Embryonic facial prominence (tissue), 1 donor: ENCODE measurements at regions not wholly inside any gene's neighbourhood (a gene's known extent, or its start where the extent isn't known, plus 50 kb on each side); places are given as distances from the start of the nearest gene placed in this dataset.
"Not testable (repeated sequence)": the region's sequence is repeated elsewhere in the genome, so short reads cannot be mapped to it uniquely, and the experiment has no call there.

Source experiments
- DNase-seq: peaks from one replicate; pipeline ENCODE4 v3.0.0-alpha.2; 2016; ENCODE audit errors: extremely low spot score

DNA sequence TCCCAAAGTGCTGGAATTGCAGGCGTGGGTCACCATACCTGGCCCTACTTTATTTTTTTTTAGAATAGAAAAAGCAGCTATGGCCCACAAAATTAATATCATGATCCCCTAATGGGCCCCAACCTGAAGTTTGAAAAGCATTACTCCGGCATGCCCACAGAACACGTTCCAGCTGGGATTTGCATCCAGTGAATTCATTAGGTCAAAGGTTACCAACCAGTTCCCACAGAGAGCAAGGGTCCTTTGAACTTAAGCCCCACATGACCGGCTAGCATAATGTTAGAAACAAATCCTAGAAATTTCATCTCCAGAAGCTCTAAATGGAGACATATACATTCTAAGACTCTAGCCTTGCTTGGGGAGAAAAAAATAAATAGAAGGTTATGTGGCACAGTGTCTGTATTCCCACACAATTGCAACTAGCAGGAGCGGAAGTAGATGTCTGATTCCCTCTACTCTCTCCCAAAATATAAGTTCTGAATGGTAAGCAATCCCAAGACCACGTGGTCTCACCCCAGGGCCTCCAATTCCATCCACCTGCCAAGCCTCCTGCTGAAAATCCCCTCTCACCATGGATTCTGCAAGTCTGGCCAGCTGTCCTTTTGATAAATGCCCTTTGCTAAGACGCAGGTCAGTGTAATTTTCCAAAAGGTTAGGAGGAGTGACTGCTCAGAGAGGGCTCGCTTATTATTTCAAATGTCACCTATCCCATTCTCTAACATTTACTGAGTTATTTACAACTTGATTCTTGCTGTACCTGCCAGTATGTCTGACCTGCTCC lies 395.8 kb downstream of the NPIPA8 start:
- no peak for DNase-seq

DNA sequence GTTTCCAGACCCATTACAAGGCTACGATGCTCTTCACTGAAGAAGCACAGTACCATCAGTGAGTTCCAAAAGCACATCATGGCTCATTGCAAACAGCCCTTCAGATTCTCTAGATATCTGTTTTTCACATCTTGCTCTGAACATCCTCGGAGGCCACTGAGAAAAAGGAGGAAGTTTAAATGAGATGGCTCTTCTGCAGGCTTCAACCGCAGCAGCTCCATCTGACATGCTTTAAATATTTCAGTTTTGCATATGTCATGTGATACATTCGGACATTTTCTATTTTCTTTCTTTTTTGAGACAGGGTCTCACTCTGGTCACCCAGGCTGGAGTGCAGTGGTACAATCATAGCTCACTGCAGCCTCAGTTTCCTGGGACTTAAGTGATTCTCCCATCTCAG lies 396.8 kb downstream of the NPIPA8 start:
- no peak for DNase-seq

DNA sequence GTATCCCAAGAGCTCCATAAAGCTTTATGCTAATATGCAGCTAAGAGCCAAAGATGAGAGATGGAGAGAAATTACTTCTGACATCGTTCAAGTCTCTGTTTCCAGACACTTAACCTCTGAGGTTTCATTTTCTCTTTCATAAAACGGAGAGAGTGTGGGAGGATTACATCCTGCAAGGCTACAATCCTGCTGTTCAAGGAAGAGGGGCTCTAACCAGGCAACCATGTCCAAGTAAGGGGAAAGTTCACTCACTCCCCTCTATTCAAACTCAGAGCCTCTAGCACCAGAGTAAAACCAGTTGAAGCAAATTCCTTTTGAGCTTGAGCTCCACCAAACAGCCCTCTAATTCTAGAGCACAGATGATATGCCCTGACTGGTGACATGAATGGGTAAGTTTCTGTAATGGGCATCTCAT lies 397.4 kb downstream of the NPIPA8 start:
- DNase-seq = no peak

DNA sequence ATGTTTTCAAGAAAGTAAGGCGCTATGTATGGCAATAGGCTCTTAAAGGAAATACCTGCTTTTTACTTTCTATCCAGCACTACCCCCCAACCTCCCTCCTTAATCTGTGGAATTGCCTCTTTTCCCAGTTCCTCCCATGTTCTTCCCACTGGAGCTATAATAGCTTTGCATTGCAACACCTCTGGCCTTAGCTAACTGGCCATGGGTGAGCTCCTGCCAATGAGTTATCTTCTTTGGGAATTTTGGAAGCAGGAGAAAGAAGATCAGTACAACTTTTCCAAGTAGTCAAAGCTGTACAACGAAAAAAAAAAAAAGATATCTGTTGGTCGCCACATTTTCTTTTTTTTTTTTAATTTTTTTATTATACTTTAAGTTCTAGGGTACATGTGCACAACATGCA lies 398.0 kb downstream of the NPIPA8 start:
- no peak for DNase-seq

DNA sequence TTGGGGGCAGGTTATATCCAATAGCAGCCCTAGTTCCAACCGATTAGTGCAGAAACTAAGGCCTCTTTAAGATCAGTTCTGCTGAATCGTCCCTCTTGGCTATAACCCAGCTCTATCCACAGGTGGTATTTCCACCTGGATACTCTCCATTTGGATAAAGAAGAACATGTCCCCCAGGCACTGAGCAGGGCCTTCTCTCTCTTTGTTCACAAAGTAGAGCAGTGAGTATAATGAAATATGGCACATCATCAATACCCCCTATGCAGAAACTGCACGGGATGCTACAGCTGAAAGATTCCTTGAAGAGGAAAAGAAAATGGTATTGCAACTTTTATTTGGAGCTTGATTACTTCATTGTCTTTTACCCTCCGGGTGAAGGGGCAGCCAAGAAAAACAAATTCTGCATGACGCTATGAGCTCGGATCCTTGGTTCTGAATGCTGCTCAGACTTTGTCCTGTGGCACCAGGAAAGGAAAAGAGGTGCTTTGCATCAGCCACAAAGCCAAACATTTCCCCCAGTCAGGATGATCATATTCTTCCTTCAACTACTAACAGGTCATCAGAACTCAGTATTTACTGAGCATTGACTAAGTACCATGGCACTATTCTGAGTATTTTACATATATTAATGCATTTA lies 399.7 kb downstream of the NPIPA8 start:
- DNase-seq = no peak

DNA sequence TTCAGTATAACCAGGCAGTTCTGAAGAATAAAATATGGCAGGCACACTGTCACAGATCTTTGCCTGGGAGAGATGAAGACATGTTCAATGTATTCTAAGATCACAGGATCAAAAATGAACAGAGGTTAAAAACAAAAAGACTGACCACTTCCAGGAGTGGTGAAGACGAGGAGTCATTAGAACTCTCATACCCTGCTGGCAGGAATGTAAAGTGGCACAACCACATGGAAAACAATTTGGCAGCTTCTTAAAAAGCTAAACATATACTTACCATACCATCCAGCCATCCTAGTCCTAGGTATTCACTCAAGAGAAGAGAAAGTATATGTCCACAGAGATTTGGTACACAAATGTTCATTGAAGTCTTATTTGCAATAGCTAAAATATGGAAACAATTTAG lies 406.3 kb downstream of the NPIPA8 start:
- no peak for DNase-seq

DNA sequence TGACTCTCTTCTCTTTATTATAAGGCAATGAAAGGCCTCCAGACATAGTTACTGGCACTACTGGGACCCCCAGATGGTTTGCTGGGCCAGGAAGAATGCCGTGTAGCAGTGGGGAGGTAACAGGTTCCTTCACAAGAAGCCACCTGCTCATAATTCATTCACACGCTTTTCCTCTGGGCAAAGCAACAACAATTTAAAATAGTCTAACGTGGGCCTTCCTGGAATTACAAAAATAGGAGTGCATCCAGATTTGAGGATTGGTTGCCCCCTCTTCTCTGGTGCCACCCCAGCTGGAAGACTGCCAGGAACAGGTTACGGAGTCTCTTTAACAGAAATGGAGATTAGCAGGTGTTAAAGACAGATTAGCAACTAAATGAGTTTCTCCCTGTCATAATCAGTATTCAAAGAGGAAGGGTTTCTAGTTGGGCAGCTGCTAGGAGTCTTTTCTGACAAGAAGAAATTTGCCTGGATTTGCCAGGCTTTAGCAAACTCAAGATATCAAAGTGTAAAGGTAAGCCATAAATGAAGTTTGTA lies 409.6 kb downstream of the NPIPA8 start:
- DNase-seq = no peak

DNA sequence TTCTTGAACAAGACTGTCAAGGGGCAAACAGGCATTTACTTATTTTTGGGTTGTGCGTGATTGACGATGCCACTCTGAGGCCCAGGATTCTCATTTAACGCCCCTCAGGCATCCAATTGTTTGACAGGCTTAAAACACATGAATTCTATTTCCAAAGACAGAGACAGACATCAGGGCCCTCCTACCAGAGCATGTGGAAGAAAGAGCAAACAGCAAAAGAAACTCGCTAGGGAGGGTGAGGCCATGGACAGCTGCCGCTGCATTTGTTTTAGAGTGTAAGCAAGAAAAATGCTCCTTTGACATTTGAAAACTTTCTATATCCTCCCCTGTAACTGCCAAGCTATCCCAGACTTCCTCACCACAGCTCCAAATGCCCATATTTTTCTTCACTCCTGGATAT lies 410.1 kb downstream of the NPIPA8 start:
- no peak for DNase-seq

DNA sequence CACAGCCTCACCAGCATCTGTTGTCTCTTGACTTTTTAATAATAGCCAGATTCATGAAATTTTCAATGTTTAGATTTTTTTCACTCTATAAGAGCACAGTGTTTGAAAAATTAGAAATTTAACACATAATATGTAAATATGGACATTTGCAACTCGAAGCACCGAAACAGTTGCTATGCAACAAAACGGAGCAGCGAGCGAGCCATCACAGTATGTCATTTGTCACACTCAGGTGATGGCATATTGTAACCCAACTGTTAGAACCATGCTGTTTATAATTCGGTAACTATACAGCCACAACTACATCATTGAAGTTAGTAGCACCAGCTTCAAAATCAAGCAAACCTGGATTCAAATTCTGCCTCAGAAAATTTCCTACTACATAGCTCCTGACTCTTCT lies 410.8 kb downstream of the NPIPA8 start:
- DNase-seq = no peak

DNA sequence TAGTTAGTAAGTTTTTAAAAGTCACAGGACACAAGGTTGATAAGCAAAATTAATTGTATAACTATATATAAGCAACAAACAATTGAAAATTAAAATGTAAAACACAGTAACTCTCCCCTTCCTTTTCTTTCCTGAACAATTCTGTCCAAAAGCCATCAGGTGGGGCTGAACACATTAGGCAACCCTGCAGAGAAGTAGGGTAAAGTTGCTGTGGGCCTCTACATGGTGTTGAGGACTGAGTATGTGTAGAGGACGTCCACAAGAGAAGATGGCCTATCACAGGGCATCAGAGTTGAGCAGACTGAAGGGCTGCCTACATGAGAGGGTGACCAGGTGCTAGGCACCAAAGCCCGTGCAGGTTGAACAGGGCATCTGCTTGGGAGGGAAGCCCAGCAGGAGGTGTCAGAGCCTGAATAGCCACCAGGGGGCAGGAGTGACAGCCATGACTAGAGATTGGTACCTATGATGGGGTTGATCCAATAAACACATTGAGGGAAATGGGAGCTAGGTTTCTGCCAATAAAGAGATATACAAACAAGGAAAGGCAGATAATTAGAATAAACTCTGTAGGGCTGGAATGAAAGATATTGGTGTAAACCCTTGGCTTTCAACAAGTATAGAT lies 415.1 kb downstream of the NPIPA8 start:
- DNase-seq = no peak

DNA sequence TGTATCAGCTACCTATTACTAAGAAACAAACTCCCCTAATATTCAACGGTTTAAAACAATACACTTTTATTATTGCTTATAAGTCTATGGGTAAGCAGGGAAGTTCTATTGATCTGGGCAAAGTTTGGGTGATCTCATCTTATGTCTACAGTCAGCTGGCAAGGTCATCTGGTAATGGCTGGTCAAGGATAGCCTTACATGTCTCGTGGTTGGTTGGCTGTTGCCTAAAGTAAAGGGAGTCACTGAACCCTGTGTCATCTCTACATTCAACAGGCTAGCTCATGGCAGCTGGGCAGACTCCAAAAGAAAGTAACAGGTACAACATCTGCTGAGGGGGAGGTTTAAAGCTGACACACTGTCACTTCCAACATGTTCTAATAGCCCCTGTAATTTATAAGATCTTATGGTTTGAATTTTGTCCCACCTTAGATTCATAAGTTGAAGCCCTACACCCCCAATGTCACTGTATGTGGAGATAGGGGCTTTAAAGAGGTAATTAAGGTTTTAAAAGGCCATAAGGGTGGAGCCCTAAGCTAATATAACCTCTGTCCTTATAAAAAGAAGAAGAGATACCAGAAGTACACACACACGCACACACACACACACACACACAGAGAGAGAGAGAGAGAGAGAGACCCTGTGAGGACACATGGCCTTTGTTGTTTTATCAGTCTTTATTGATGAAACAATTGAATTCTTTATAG lies 419.1 kb downstream of the NPIPA8 start:
- DNase-seq = no peak

DNA sequence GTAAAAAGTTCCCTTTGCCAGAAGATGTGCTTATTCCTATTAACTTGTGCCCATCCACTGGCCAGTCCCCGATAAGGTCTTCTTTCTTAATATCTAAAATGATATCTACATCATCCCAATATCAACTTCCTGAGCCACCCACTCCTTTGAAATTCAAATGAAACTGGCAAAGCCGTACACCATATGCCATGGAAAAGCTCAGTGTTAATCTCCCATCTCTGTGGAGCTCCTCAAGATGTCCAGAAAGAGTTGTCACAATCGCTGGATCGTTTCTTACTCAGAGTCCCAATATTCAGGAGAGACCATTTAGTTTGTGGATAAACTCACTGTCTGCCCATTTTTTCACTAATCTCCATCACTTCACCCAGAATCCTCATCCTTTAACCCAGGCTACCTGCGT lies 420.7 kb downstream of the NPIPA8 start:
- DNase-seq = no peak

DNA sequence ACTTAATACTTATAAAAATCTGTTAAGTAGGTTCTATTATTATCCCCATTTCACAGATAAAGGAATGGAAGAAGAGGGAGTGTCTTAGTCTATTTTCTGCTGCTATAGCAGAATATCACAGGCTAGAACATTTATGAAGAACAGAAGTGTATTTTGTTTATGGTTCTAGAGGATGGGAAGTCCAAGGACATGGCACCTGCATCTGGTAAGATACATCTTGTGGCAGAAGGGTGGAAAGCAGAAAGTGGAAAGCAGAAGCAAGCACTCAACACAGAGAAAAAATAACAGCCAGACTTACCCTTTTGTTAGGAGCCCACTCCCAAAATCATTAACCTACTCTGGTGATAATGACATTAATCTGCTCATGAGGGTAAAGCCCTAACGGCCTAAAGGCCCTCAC lies 422.4 kb downstream of the NPIPA8 start:
- no peak for DNase-seq

DNA sequence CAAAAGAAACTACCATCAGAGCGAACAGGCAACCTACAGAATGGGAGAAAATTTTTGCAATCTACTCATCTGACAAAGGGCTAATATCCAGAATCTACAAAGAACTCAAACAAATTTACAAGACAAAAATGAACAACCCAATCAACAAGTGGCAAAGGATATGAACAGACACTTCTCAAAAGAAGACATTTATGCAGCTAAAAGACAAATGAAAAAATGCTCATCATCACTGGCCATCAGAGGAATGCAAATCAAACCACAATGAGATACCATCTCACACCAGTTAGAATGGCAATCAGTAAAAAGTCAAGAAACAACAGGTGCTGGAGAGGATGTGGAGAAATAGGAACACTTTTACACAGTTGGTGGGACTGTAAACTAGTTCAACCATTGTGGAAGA lies 425.0 kb downstream of the NPIPA8 start:
- DNase-seq = not testable (repeated sequence)

DNA sequence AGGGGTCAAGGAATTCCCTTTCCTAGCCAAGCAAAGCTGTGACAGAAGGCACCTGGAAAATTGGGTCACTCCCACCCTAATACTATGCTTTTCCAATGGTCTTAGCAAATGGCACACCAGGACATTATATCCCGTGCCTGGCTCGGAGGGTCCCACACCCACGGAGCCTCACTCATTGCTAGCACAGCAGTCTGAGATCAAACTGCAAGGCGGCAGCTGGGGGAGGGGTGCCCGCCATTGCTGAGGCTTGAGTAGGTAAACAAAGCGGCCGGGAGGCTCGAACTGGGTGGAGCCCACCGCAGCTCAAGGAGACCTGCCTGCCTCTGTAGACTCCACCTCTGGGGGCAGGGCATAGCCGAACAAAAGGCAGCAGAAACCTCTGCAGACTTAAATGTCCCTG lies 429.9 kb downstream of the NPIPA8 start:
- DNase-seq = not testable (repeated sequence)

DNA sequence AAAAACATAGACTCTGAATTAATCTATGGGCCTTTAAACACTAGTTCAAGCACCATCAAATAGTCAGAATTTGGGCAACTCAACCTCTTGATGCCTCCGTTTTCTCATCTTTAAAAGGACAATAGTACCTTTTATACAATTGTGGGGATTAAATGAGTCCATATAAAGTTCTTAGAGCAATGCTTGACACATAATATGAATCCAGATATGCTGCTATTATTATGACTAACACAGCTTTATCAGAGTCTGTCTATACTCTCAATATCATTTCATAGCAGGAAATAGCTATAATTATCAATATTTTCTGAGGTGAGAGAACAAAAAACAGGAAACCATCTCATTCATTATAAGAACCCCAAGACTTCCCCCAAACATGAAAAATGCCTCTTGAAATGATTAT lies 430.5 kb upstream of the XYLT1 start:
- DNase-seq = no peak

DNA sequence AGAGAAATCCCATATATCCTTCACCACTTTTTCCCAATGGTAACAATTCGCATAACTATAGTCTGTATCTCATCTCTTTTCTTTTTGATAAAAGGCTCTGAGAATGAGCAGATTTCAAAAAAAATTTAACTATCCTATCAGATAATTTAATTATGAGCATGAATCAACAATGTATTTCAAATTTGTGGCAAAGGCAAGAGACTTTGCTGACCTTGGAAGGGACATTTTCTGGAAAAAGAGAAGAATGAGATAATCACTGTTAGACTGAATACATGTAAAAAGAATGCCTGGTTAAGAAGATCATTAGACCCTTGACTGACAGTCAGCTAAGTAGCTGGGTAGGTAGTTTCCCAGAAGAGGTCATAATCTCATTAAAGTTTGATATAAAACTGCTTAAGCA lies 428.4 kb upstream of the XYLT1 start:
- no peak for DNase-seq

DNA sequence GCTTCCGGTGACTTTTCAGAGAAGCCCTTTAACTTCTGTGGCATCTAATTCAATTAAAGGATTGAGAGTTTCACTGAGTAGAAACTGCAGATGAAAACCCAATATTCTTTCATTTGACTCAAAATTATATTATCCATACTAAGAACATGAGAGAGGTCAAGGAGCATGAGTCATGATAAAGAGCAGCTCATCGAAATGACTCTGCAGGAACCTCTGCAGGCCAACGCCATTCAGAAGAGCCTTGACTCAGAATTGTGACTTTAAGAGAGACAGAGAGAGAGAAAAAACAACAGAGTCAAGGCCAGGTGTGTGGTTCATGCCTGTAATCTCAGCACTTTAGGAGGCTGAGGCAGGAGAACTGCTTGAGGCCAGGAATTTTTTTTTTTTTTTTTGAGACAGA lies 417.2 kb upstream of the XYLT1 start:
- no peak for DNase-seq

DNA sequence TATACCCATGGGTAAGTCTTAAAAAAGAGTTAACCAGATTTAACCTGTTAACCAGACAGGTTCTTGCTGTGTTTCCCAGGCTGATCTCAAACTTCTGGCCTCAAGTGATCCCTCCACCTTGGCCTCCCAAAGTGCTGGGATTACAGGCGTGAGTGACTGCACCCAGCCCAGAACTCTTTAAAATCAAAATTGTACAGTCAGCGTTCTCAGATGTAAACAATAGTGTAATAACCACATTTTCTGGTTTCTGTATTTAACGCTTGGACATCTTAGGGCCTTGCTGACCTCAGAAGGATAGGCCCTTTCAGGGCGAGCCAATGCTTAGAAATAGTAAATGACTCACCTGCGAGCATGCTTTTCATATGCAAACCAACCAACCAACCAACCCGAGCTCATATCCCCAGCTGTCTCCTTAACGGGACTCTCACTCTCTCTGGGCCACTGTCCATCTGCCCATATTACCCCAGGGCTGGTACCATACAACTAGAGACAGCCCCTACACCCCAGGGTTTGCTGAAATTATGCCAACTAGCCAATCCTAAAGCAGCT lies 415.0 kb upstream of the XYLT1 start:
- no peak for DNase-seq

DNA sequence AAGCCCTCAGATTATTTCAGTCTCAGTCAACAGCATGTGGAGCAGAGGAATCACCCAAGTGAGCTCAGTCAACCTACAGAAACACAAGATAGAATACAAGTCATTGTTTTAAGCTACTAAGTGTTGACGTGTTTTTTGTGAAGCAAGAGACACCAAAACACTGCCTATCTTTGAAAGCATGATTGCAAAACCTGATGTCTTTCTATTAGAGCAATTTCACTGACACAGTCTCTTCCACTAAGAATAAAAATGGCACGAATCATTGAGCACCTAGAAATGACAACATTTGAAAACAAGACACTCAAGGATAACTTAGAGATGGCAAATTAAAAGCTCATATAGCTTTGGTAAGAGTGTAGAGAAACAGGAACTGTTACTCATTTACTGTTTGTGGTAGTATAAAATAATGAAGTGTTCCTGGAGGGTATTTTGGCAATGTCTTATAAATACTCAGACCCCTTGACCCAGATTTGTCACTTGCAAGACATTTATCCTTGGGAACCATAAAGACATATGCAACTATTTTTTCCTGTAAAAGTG lies 407.1 kb upstream of the XYLT1 start:
- DNase-seq = no peak

DNA sequence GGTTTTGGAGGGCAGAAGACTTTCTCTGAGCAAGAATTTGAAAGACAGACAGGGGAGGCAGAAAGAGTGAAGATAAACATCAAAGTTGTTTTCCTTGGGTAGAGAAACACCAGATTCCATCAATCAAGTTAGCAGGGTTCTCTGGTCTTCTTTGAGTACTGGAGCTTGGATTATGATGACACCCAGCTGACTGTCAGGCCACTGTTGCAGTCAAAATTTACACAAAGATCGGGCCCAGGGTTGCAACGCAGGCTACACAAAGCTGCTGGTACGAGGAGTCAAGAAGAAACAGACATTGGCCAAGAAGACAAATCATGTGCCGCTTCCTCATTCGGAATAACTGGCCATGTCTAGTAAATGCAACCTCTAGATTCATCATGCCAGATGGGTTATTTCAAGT lies 396.2 kb upstream of the XYLT1 start:
- DNase-seq = no peak

DNA sequence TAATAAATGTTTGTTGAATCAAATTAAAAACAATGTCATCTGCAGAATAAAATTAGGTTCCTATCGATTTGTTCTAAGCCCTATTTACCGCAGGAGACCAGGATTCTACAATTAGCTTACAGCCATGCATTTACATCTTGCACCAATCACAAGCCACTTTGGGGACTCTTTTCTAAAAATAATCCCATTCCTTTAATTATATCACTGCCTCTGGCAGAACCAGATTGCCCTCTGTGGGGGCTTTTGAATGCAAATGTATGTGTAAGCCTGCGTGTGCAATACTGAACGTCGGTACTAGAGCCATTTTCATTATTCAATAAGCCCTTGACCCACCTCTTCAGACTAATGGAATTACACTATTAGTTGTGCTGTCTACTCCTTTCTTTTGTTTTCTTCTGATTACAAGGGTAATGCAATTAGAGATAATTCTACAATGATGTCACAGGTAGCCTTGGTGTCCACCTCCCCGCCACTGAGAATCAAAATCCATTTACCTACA lies 391.3 kb upstream of the XYLT1 start:
- no peak for DNase-seq
